Keratinocyte (primary cell): ENCODE measurements at regions not wholly inside any gene's neighbourhood (a gene's known extent, or its start where the extent isn't known, plus 50 kb on each side); places are given as distances from the start of the nearest gene placed in this dataset.

Experiments
- DNase-seq: peaks from one replicate; pipeline ENCODE4 v3.0.0-alpha.2; 2011; ENCODE audit warnings: low read depth, missing footprints, low spot score
- FAIRE-seq: peaks from 2 replicates; lab custom pipeline; 2011; peaks lifted over from hg19 to GRCh38; lab: Jason Lieb, UNC
- H2AFZ ChIP-seq: 2 replicates; pipeline ENCODE4 v1.6.0; 2012; ENCODE audit warnings: low read length, control low read depth, inconsistent platforms; ENCODE audit not compliant: control insufficient read depth
- H3K27ac ChIP-seq: 2 replicates; pipeline ENCODE4 v1.5.1; 2011; ENCODE audit warnings: low read length; ENCODE audit not compliant: control insufficient read depth, insufficient read depth
- H3K27me3 ChIP-seq: 3 replicates; pipeline ENCODE4 v1.6.0; 2011; ENCODE audit warnings: low read length; ENCODE audit not compliant: control insufficient read depth, insufficient read depth; ENCODE audit errors: extremely low read depth
- H3K36me3 ChIP-seq, 2 experiments: 2 replicates in 1 of 2; 3 replicates in 1 of 2; pipeline ENCODE4 v1.5.1; 2011; ENCODE audit warnings: low read length in 2 of 2, mild to moderate bottlenecking in 1 of 2; ENCODE audit not compliant: control insufficient read depth in 2 of 2, insufficient read depth in 2 of 2; ENCODE audit errors: extremely low read depth in 1 of 2
- H3K4me1 ChIP-seq: 3 replicates; pipeline ENCODE4 v1.5.1; 2011; ENCODE audit warnings: low read length; ENCODE audit not compliant: control insufficient read depth, insufficient read depth; ENCODE audit errors: extremely low read depth
- H3K4me2 ChIP-seq: 3 replicates; pipeline ENCODE4 v1.6.0; 2011; ENCODE audit warnings: low read depth, low read length; ENCODE audit not compliant: control insufficient read depth, insufficient read depth; ENCODE audit errors: extremely low read depth
- H3K4me3 ChIP-seq, 3 experiments: fragments of 200-600 bp in 1 of 3; sonication (generic) in 1 of 3; 2 replicates in 2 of 3; 3 replicates in 1 of 3; pipeline ENCODE4 v1.5.1; 2011 to 2016; ENCODE audit warnings: low read length in 3 of 3, mild to moderate bottlenecking in 3 of 3, control low read depth in 2 of 3, inconsistent platforms in 1 of 3, low read depth in 1 of 3, mixed read lengths in 1 of 3, mixed run types in 1 of 3, moderate library complexity in 1 of 3; ENCODE audit not compliant: control insufficient read depth in 2 of 3, insufficient read depth in 2 of 3; ENCODE audit errors: extremely low read depth in 1 of 3
- H3K79me2 ChIP-seq: 2 replicates; pipeline ENCODE4 v1.6.0; 2012; ENCODE audit warnings: low read length; ENCODE audit not compliant: control insufficient read depth, insufficient read depth
- H3K9ac ChIP-seq: 3 replicates; pipeline ENCODE4 v1.6.0; 2011; ENCODE audit warnings: low read length; ENCODE audit not compliant: control insufficient read depth, insufficient read depth; ENCODE audit errors: extremely low read depth
- H3K9me1 ChIP-seq: 3 replicates; pipeline ENCODE4 v1.6.0; 2011; ENCODE audit warnings: low read length; ENCODE audit not compliant: control insufficient read depth, insufficient read depth; ENCODE audit errors: extremely low read depth
- H3K9me3 ChIP-seq: 2 replicates; pipeline ENCODE4 v1.5.1; 2012; ENCODE audit warnings: low read depth, low read length; ENCODE audit not compliant: control insufficient read depth
- H4K20me1 ChIP-seq: 3 replicates; pipeline ENCODE4 v1.6.0; 2011; ENCODE audit warnings: low read length; ENCODE audit not compliant: control insufficient read depth, insufficient read depth; ENCODE audit errors: extremely low read depth
- CTCF ChIP-seq, 3 experiments: IDR thresholded peaks in 1 of 3; conservative IDR thresholded peaks in 1 of 3; optimal IDR thresholded peaks in 1 of 3; 2 replicates in 2 of 3; 3 replicates in 1 of 3; pipeline versions ENCODE3 to v1.5.1; 2011; ENCODE audit warnings: low read length in 3 of 3, mild to moderate bottlenecking in 3 of 3, moderate library complexity in 2 of 3, control low read depth in 1 of 3, inconsistent platforms in 1 of 3; ENCODE audit not compliant: insufficient read depth in 2 of 3; ENCODE audit errors: extremely low read depth in 1 of 3
- EZH2 ChIP-seq: IDR thresholded peaks from one replicate; pipeline ENCODE4 v1.6.1; 2012; ENCODE audit warnings: inconsistent platforms, mild to moderate bottlenecking, low read length, moderate library complexity
- dilution Hi-C: fragments of 300-500 bp; cut with MboI; formaldehyde crosslinking; loops from one replicate; pipeline ENCODE4 v1.7.0; 2020; ENCODE audit warnings: low sequenced_read_pairs; ENCODE audit not compliant: extremely low pct_ligation_motif_present

- dilution Hi-C loops = no loop called here
- DNase-seq = no peak
- no peak overlapping the region for H3K27ac ChIP-seq
- no peaks in the 10 kb centered on the region for H4K20me1 ChIP-seq
- no peaks in the 10 kb centered on the region for H3K36me3 ChIP-seq
- H3K4me3 ChIP-seq = no peak overlapping the region
- FAIRE-seq = no peak
- H2AFZ ChIP-seq = no peak overlapping the region
- no peak overlapping the region for H3K4me2 ChIP-seq
- H3K9me1 ChIP-seq = no peaks in the 10 kb centered on the region
- no peaks in the 10 kb centered on the region for H3K4me1 ChIP-seq
- H3K9ac ChIP-seq = no peak overlapping the region
- TF ChIP-seq EZH2 (no peak), CTCF (optimal IDR thresholded peaks at IDR 0.05 in 1 of 3, IDR thresholded peaks at IDR 0.05 in 1 of 3, conservative IDR thresholded peaks at IDR 0.05 in 1 of 3; ENCODE audit: extremely low read depth in 1 of 3, insufficient read depth in 2 of 3, low read length in 3 of 3) (no peak)
- no peaks in the 10 kb centered on the region for H3K27me3 ChIP-seq
- H3K9me3 ChIP-seq = no peaks in the 10 kb centered on the region
- no peaks in the 10 kb centered on the region for H3K79me2 ChIP-seq
Observed at GRCh38 chr5:152063004-152063403, 138.4 kb upstream of the GLRA1 start.

DNA sequence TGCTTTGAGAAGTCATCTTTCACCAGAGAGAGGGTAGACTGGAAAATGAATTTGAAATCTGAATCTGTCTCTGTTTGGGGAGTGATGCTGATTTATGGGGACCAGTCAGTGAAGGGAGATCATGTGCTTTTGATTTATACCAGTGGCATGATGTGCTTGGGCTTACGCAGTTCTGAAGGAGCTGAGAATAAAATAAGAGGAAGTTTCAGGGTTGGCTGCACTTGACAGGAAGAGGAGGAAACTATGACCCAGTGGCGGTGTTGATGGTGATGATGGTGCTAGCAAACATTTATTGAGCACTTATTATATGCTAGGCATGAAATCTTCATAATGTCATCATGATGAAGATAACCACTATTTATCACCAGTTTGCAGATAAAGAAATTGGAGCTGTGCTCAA lies 136.4 kb upstream of the GLRA1 start:
- no peak overlapping the region for H3K4me3 ChIP-seq
- no peak overlapping the region for H2AFZ ChIP-seq
- no peaks in the 10 kb centered on the region for H3K36me3 ChIP-seq
- no peak for DNase-seq
- no peaks in the 10 kb centered on the region for H3K9me1 ChIP-seq
- no peak overlapping the region for H3K4me2 ChIP-seq
- H3K4me1 ChIP-seq = no peaks in the 10 kb centered on the region
- no peak overlapping the region for H3K27ac ChIP-seq
- no peaks in the 10 kb centered on the region for H4K20me1 ChIP-seq
- H3K9me3 ChIP-seq = no peaks in the 10 kb centered on the region
- no peak for TF ChIP-seq CTCF (optimal IDR thresholded peaks at IDR 0.05 in 1 of 3, IDR thresholded peaks at IDR 0.05 in 1 of 3, conservative IDR thresholded peaks at IDR 0.05 in 1 of 3; ENCODE audit: extremely low read depth in 1 of 3, insufficient read depth in 2 of 3, low read length in 3 of 3)
- TF ChIP-seq EZH2 = no peak
- no peaks in the 10 kb centered on the region for H3K27me3 ChIP-seq
- dilution Hi-C loops = no loop called here
- no peaks in the 10 kb centered on the region for H3K79me2 ChIP-seq
- no peak for FAIRE-seq
- H3K9ac ChIP-seq = no peak overlapping the region
